RPMI8226 (cell line): ENCODE measurements at regions not wholly inside any gene's neighbourhood (a gene's known extent, or its start where the extent isn't known, plus 50 kb on each side); places are given as distances from the start of the nearest gene placed in this dataset.
"Not testable (repeated sequence)": the region's sequence is repeated elsewhere in the genome, so short reads cannot be mapped to it uniquely, and the experiment has no call there.

Source experiments
- DNase-seq: peaks from one replicate; pipeline ENCODE4 v3.0.0-alpha.2; 2015

GRCh38 chr9:100639854-100640253 is 62.0 kb downstream of the CAVIN4 start:
- no peak for DNase-seq

GRCh38 chr9:100640447-100641050 is 62.7 kb downstream of the CAVIN4 start:
- DNase-seq: no peak

GRCh38 chr9:100641166-100641565 is 63.3 kb downstream of the CAVIN4 start:
- DNase-seq: no peak

DNA sequence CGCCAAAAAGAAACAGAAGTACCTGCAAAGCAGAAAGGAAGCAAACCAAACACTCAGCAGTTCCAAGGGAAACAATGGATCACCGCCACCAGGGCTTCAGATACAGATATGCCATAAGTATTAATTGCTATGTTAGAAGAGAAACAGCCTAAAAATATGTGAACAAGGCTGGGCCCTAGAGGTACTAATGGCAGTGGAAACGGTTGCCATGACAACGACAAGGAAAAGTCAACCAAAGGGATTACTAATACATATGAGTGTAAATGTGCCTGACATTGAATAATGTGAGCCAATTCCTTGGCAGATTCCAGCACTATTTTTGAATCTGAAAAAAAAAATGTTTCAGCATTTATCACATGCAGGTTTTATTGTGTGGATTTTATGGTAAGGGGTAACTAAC is 75.0 kb downstream of the CAVIN4 start:
- no peak for DNase-seq

- DNase-seq: no peak
Measured at GRCh38 chr9:100653643-100654334, 75.9 kb downstream of the CAVIN4 start.

DNA sequence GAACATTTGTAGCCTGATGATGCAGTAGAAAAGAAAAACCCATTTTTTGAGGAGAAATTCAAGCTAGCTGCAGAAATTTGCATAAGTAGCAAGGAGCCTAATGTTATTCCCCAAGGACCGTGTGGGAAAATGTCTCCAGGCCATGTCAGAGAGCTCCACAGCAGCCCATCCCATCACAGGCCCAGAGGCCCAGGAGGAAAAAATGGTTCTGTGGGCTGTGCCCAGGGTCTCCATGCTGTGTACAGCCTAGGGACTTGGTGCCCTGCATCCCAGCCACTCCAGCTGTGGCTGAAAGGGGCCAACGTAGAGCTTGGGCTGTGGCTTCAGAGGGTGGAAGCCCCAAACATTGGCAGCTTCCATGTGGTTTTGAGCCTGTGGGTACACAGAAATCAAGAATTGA is 79.0 kb downstream of the CAVIN4 start:
- DNase-seq: not testable (repeated sequence)

DNA sequence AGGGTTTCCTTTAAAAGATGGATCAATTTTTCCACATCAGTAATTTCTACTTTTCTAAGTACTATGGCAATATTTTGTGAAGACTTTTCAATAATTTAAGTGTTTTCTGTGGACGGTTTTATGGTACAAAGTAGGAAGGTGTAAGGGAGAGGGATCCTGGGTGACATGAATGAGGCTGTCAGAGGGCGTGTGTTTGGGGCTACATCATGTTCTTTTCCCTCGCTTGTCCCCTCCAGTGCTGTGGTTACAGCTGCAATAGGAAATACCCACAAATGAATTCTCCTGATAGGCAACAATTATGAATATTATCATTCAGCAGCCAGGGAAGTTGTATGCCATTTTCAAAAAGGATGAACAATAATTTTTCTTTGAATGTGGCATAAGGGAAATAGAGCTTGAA is 83.8 kb downstream of the CAVIN4 start:
- no peak for DNase-seq

DNA sequence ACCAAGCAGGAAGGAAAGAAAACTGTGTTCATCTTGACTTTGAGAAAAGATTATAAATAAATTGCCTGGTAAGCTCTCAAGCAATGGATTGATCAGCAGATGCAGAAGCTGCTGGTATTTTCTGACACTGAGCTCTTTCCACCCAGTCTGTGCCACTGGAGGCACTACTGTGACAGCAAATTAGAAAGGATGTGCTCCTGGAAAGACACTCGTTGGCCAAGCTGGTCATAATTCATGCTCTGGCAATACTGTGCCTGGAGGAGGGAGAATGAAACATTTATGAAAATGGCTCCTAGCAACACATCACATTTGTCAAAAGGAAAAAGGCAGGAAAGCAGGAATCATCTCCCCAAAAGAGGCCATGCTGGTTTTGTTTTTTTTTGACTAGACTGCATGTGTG is 84.2 kb downstream of the CAVIN4 start:
- no peak for DNase-seq

DNA sequence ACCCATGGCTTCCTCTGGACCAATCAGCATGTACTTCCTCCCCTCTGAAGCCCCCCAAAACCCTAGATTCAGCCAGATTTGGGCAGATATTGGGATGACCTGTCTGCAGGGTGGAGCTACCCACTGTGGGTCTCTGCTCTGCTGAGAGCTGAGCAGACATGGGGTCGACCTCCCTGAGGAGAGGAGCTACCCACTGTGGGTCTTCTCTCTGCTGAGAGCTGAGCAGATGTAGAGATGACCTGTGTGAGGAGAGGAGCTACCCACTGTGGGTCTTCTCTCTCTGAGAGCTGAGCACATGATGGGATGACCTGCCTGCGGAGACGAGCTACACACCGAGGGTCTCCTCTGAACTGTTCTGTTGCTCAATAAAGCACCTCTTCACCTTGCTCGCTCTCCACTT is 89.6 kb downstream of the CAVIN4 start:
- DNase-seq: no peak

DNA sequence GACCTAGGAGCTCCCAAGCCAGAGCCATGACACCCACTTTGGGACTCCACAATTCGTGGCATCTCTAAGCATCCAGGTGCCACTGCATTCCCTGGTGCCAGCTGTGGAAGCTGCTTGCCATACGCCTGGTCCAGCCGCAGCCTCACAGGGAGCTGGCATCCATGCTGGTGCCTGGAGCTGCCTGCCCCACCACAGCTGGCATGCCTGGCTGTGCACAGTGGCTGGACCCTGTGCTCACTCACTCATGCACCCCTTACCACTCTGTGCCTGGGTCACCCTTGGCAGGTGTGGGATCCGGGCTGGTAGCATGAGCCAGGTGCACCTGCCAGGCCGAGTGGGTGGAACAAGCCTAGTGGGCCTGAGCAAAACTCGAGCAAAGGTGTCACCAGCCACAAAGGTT is 90.1 kb downstream of the CAVIN4 start:
- DNase-seq: no peak

GRCh38 chr9:100669968-100670367 is 92.1 kb downstream of the CAVIN4 start:
- DNase-seq: no peak

DNA sequence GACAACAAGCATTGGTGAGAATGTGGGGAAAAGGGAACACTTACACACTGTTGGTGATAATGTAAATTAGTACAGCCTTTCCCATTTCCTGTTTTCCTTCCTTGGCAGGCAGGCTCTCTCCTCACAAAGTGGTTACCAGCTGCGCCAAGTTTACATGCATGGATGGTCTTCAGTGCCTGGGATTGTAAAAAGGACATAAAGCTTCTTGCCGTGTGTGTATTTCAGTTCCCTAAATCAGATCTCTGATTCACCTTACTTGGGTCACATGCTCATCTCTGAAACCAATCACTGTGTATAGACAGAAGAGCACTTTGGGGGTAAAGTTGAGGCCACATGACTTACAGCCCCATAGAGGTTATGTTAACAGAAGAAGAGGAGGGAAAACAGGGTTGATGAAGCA is 92.8 kb downstream of the CAVIN4 start:
- no peak for DNase-seq

DNA sequence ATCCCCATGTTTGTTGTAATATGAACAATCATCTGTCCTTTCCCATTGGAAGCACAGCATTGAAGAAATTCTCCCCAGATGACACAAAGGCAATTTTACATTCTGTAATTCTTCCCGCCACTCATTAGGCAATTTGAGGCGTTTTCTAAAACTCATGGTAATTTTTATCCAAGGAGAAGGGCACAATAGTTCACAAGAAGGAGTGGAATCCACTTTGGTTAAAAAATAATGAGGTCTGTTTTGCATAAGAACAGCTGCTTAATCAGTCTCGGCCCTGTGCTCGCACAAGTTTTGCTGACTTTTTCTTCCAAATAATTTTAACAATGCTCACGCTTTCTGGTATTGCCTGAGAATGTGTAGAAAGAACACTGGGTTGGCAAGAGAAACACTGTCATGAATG is 94.0 kb downstream of the CAVIN4 start:
- DNase-seq: no peak

DNA sequence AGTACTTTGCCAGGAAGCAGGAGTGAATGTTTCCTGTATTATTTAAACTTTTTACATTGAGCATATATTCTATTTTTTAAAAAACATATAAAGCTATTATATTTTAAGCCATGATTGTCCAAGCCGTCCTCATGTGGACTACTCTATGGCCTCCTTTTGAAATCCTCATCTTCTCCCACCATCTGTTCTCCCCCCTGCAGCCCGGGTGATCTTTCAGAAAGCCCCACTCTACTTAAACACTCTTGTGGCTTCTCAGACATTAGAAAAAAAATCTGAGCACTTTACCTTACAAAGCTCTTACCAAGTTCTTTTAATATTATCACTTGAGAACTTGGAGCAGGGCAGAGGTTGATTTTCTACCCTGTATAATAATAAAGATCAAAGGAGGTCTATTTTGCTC is 95.4 kb downstream of the CAVIN4 start:
- no peak for DNase-seq

GRCh38 chr9:100674419-100675122 is 96.7 kb downstream of the CAVIN4 start:
- DNase-seq: no peak

GRCh38 chr9:100679834-100680233 is 102.0 kb downstream of the CAVIN4 start:
- no peak for DNase-seq

DNA sequence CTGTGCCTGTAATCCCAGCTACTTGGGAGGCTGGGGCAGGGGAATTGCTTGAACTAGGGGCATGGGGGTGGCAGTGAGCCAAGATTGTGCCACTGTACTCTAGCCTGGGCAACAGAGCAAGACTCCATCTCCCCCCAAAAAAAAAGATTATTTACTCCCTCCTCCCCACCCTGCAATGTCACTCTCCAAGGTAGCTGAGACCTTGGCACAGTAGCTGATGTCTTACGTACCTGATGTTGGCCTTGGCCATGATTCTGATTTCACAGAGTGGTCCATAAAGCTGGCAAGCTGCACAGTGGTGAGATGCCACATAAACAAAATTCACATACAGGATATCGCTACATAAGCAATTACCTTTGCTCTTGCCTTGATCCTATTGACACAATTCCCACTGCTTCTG is 108.5 kb downstream of the CAVIN4 start:
- no peak for DNase-seq

DNA sequence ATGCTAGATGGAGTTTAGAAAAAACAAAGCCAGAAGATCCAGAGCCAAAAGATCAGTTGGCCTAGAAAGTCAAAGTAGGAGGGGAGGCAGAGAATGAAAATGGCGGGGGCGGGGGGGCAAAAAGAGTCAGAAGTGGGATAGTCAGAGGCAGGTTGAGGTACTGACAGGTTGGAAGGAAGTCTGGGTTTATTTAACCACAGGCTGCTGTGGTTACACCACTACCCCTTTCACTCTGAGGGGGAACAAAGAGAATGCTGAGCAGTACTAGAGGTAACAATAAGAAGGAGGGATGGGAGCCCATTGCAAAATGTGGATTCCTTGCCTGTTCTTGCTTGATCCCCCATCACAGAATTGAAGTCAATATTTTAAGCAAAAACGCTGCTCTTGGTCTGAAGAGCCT is 111.8 kb downstream of the CAVIN4 start:
- no peak for DNase-seq

GRCh38 chr9:100690438-100690837 is 112.6 kb downstream of the CAVIN4 start:
- DNase-seq: peak; percentile 4

DNA sequence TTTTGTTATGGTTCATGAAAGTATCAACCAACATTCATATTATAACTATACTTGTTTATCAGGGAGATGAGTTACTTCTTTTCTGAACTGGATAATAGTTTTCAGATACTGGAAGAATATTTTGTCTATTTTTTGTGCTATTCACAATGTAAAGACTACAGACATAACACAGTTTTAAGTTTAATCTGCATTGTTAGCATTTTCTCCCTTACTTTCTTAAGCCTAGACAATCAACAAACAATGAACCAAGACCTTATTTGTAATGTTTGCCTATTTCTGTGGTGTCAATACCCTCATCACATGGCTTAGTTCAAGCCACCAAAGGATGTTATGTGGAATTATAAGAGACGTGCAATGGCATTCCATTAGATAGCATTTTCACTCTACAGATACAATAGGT is 119.5 kb downstream of the CAVIN4 start:
- DNase-seq: no peak

DNA sequence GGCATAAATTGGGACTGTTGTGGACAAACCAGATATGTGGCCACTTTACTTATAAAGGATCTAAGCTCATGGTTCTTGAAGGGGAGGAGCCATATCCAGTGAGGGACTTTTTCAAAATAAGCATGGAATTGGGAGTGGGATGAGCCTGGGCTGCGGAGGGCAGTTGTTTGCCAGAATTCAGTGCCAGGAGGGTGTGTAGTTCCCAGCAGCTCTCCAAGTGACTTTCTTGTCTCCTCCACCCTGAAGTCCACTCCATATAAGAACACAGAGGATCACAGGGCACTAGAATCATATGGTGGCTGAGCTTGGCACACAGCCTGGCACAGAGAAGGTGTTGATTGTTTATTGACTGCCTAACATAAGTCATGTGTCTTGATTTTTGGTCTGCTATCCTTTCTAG is 121.1 kb downstream of the CAVIN4 start:
- no peak for DNase-seq

- no peak for DNase-seq
Measured at GRCh38 chr9:100699668-100700067, 121.8 kb downstream of the CAVIN4 start.

DNA sequence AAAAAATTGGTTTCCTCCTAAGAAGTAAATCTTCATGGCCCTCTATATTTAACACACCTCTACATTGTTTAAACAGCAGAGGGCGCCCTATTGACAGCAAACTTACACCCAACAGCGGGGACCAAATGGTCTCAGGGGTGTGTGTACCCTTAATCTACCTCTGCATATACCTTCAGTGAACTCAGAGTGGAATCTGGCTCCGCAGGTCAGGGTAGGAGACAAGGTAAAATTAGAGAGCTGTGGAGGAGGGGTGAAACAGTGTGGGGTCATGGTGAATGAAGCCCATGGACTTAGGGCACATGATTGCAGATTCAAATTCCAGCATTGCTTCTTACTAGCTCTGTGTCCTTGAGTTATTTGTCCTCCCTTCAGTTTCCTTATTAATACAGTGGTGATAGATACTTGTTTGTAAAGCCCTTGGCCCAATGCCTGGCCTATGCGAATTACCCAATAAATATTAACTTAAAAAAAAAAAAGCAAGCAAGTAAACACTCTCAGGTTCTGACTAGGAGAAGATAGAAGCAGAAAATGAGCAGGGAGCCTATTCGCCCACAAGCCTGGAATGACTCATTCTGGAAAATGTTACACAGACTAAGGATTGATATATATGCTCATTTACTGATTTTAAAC is 122.9 kb downstream of the CAVIN4 start:
- DNase-seq: peak; percentile 19
